H1 (cell line): ENCODE measurements at regions not wholly inside any gene's neighbourhood (a gene's known extent, or its start where the extent isn't known, plus 50 kb on each side); places are given as distances from the start of the nearest gene placed in this dataset.

Source experiments
- SP4 ChIP-seq: IDR thresholded peaks from 2 replicates; pipeline ENCODE4 v1.6.1; 2012; ENCODE audit warnings: low read length, inconsistent platforms
- TAF1 ChIP-seq: IDR thresholded peaks from 2 replicates; pipeline ENCODE4 v1.6.1; 2011; ENCODE audit warnings: mild to moderate bottlenecking, low read depth, low read length
- TF ChIP-seq, protein P1 (sequence below): fragments of 300-600 bp; sonication (generic); IDR thresholded peaks from 2 replicates; pipeline ENCODE4 v1.7.1; 2012; ENCODE audit warnings: low read length, moderate library complexity, mild to moderate bottlenecking, inconsistent platforms; ENCODE audit not compliant: insufficient replicate concordance

DNA sequence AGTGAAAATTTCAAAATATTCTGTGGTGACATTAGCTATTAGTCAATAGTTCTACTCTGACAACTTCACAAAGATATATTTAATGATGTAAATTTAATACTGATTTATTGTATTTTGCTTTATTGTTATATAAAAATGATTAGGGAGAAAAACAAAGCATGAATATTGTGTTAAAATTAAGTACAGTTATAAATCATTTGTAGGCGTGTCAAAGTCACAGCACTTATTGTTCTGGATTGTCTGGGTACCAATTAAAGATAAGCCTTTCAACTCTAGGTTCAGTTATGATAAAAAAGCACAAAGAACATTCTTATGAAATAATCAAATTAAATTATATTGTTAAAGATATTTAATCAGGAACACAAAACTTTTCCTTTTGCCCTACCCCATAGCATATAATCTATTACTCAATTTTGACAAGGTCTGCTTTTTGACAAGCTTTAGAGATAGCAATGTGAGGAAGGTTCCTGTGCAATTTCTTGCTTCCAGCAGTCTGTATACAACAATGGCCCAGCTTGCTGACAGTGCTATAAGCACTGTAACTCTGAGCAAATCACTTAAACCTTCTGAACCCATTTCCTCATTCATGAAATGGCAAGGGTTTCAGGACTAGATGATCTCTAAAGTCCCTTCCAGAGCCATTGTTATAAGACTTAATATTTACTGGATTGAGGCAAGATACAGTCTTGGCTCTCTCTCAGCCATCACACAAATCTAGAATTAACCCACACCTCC, 910.3 kb upstream of the LCORL start (continued):
- TF ChIP-seq, protein P1, sequence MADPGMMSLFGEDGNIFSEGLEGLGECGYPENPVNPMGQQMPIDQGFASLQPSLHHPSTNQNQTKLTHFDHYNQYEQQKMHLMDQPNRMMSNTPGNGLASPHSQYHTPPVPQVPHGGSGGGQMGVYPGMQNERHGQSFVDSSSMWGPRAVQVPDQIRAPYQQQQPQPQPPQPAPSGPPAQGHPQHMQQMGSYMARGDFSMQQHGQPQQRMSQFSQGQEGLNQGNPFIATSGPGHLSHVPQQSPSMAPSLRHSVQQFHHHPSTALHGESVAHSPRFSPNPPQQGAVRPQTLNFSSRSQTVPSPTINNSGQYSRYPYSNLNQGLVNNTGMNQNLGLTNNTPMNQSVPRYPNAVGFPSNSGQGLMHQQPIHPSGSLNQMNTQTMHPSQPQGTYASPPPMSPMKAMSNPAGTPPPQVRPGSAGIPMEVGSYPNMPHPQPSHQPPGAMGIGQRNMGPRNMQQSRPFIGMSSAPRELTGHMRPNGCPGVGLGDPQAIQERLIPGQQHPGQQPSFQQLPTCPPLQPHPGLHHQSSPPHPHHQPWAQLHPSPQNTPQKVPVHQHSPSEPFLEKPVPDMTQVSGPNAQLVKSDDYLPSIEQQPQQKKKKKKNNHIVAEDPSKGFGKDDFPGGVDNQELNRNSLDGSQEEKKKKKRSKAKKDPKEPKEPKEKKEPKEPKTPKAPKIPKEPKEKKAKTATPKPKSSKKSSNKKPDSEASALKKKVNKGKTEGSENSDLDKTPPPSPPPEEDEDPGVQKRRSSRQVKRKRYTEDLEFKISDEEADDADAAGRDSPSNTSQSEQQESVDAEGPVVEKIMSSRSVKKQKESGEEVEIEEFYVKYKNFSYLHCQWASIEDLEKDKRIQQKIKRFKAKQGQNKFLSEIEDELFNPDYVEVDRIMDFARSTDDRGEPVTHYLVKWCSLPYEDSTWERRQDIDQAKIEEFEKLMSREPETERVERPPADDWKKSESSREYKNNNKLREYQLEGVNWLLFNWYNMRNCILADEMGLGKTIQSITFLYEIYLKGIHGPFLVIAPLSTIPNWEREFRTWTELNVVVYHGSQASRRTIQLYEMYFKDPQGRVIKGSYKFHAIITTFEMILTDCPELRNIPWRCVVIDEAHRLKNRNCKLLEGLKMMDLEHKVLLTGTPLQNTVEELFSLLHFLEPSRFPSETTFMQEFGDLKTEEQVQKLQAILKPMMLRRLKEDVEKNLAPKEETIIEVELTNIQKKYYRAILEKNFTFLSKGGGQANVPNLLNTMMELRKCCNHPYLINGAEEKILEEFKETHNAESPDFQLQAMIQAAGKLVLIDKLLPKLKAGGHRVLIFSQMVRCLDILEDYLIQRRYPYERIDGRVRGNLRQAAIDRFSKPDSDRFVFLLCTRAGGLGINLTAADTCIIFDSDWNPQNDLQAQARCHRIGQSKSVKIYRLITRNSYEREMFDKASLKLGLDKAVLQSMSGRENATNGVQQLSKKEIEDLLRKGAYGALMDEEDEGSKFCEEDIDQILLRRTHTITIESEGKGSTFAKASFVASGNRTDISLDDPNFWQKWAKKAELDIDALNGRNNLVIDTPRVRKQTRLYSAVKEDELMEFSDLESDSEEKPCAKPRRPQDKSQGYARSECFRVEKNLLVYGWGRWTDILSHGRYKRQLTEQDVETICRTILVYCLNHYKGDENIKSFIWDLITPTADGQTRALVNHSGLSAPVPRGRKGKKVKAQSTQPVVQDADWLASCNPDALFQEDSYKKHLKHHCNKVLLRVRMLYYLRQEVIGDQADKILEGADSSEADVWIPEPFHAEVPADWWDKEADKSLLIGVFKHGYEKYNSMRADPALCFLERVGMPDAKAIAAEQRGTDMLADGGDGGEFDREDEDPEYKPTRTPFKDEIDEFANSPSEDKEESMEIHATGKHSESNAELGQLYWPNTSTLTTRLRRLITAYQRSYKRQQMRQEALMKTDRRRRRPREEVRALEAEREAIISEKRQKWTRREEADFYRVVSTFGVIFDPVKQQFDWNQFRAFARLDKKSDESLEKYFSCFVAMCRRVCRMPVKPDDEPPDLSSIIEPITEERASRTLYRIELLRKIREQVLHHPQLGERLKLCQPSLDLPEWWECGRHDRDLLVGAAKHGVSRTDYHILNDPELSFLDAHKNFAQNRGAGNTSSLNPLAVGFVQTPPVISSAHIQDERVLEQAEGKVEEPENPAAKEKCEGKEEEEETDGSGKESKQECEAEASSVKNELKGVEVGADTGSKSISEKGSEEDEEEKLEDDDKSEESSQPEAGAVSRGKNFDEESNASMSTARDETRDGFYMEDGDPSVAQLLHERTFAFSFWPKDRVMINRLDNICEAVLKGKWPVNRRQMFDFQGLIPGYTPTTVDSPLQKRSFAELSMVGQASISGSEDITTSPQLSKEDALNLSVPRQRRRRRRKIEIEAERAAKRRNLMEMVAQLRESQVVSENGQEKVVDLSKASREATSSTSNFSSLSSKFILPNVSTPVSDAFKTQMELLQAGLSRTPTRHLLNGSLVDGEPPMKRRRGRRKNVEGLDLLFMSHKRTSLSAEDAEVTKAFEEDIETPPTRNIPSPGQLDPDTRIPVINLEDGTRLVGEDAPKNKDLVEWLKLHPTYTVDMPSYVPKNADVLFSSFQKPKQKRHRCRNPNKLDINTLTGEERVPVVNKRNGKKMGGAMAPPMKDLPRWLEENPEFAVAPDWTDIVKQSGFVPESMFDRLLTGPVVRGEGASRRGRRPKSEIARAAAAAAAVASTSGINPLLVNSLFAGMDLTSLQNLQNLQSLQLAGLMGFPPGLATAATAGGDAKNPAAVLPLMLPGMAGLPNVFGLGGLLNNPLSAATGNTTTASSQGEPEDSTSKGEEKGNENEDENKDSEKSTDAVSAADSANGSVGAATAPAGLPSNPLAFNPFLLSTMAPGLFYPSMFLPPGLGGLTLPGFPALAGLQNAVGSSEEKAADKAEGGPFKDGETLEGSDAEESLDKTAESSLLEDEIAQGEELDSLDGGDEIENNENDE = no peak
- TF ChIP-seq SP4 = no peak
- no peak for TF ChIP-seq TAF1
